ENCODE measurements at regions not wholly inside any gene's neighbourhood (a gene's known extent, or its start where the extent isn't known, plus 50 kb on each side); places are given as distances from the start of the nearest gene placed in this dataset.

- H3K27me3 ChIP-seq (ENCODE audit: low read length): 0 out of 2 replicates have a peak, but pooled peaks cover 6% of the 10 kb centered on the region
- TF ChIP-seq EZH2phosphoT487 (IDR thresholded peaks at IDR 0.05; ENCODE audit: borderline replicate concordance, low read length) (no peak), EZH2 (IDR thresholded peaks at IDR 0.05; ENCODE audit: low read length, unreplicated experiment) (no peak), CTCF (conservative IDR thresholded peaks at IDR 0.05; ENCODE audit: low read depth, low read length) (no peak)
- H3K27ac ChIP-seq (ENCODE audit: low read length): no peak overlapping the region
- no TSS peak for BruUV-seq (replicated peaks)
- no peaks in the 10 kb centered on the region for H4K20me1 ChIP-seq (ENCODE audit: low read length)
- no peak overlapping the region for H3K9ac ChIP-seq (ENCODE audit: low read length)
- no peaks in the 10 kb centered on the region for H3K36me3 ChIP-seq (ENCODE audit: low read depth, low read length)
- DNase-seq (no peak), ATAC-seq (no peak)
- no peaks in the 10 kb centered on the region for H3K9me3 ChIP-seq (ENCODE audit: low read length)
- no peaks in the 10 kb centered on the region for H3K4me1 ChIP-seq (ENCODE audit: insufficient read depth, low read length)
- ChIA-PET POLR2A (ENCODE audit: unreplicated experiment) (no interaction called here), CTCF (no interaction called here)
- no peak overlapping the region for H2AFZ ChIP-seq (ENCODE audit: low read length)
- H3K79me2 ChIP-seq (ENCODE audit: low read length): no peaks in the 10 kb centered on the region
- intact Hi-C loops (cut with micrococcal nuclease): no loop called here
- H3K9me2 ChIP-seq (replicated peaks; ENCODE audit: low read length): no peaks in the 10 kb centered on the region
- H3K4me2 ChIP-seq (ENCODE audit: low read length): no peak overlapping the region
- H3F3A ChIP-seq (ENCODE audit: low read length, unreplicated experiment): no peaks in the 10 kb centered on the region
- no peak overlapping the region for H3K4me3 ChIP-seq (ENCODE audit: low read length)
These were observed 80.2 kb upstream of the GNAO1 start for GRCh38 chr16:56111100-56111499.

GRCh38 chr16:56109994-56110393 lies 81.3 kb upstream of the GNAO1 start:
- Histone ChIP-seq H3K27me3 (ENCODE audit: low read length) (no peaks in the 10 kb centered on the region), H2AFZ (ENCODE audit: low read length) (no peak overlapping the region), H3K4me3 (ENCODE audit: low read length) (no peak overlapping the region), H3K9me2 (replicated peaks; ENCODE audit: low read length) (no peaks in the 10 kb centered on the region), H3K79me2 (ENCODE audit: low read length) (no peaks in the 10 kb centered on the region), H3K27ac (ENCODE audit: low read length) (no peak overlapping the region), H3K4me1 (ENCODE audit: insufficient read depth, low read length) (no peaks in the 10 kb centered on the region), H3K36me3 (ENCODE audit: low read depth, low read length) (no peaks in the 10 kb centered on the region), H4K20me1 (ENCODE audit: low read length) (no peaks in the 10 kb centered on the region), H3K9ac (ENCODE audit: low read length) (no peak overlapping the region), H3F3A (ENCODE audit: low read length, unreplicated experiment) (no peaks in the 10 kb centered on the region), H3K4me2 (ENCODE audit: low read length) (no peak overlapping the region), H3K9me3 (ENCODE audit: low read length) (no peaks in the 10 kb centered on the region)
- BruUV-seq (replicated peaks): no TSS peak
- TF ChIP-seq EZH2phosphoT487 (IDR thresholded peaks at IDR 0.05; ENCODE audit: borderline replicate concordance, low read length) (no peak), CTCF (conservative IDR thresholded peaks at IDR 0.05; ENCODE audit: low read depth, low read length) (no peak), EZH2 (IDR thresholded peaks at IDR 0.05; ENCODE audit: low read length, unreplicated experiment) (no peak)
- CTCF ChIA-PET: no interaction called here
- no peak for ATAC-seq
- intact Hi-C loops (cut with micrococcal nuclease): no loop called here
- POLR2A ChIA-PET (ENCODE audit: unreplicated experiment): no interaction called here
- DNase-seq: no peak

- no peaks in the 10 kb centered on the region for H4K20me1 ChIP-seq (ENCODE audit: low read length)
- H3K9ac ChIP-seq (ENCODE audit: low read length): no peak overlapping the region
- H2AFZ ChIP-seq (ENCODE audit: low read length): no peak overlapping the region
- H3K79me2 ChIP-seq (ENCODE audit: low read length): no peaks in the 10 kb centered on the region
- no peaks in the 10 kb centered on the region for H3K9me3 ChIP-seq (ENCODE audit: low read length)
- no peaks in the 10 kb centered on the region for H3K4me1 ChIP-seq (ENCODE audit: insufficient read depth, low read length)
- ChIA-PET CTCF (no interaction called here), POLR2A (ENCODE audit: unreplicated experiment) (no interaction called here)
- no peaks in the 10 kb centered on the region for H3F3A ChIP-seq (ENCODE audit: low read length, unreplicated experiment)
- DNase-seq: no peak
- no peaks in the 10 kb centered on the region for H3K36me3 ChIP-seq (ENCODE audit: low read depth, low read length)
- no peak for ATAC-seq
- H3K27me3 ChIP-seq (ENCODE audit: low read length): no peaks in the 10 kb centered on the region
- no peak for TF ChIP-seq EZH2 (IDR thresholded peaks at IDR 0.05; ENCODE audit: low read length, unreplicated experiment)
- TF ChIP-seq EZH2phosphoT487 (IDR thresholded peaks at IDR 0.05; ENCODE audit: borderline replicate concordance, low read length): no peak
- TF ChIP-seq CTCF (conservative IDR thresholded peaks at IDR 0.05; ENCODE audit: low read depth, low read length): no peak
- no peak overlapping the region for H3K27ac ChIP-seq (ENCODE audit: low read length)
- BruUV-seq (replicated peaks): no TSS peak
- no peak overlapping the region for H3K4me3 ChIP-seq (ENCODE audit: low read length)
- no peak overlapping the region for H3K4me2 ChIP-seq (ENCODE audit: low read length)
- H3K9me2 ChIP-seq (replicated peaks; ENCODE audit: low read length): no peaks in the 10 kb centered on the region
- intact Hi-C loops (cut with micrococcal nuclease): no loop called here
These were observed 82.1 kb upstream of the GNAO1 start for GRCh38 chr16:56109205-56109604.

Measured in PC-3 (cell line).